PFSK-1 (cell line): ENCODE measurements at regions not wholly inside any gene's neighbourhood (a gene's known extent, or its start where the extent isn't known, plus 50 kb on each side); places are given as distances from the start of the nearest gene placed in this dataset.

Experiments used
- POLR2AphosphoS5 ChIP-seq: IDR thresholded peaks from 2 replicates; pipeline ENCODE4 v1.6.1; 2012; ENCODE audit warnings: low read depth, mild to moderate bottlenecking, control low read depth, low read length, moderate library complexity
- TAF1 ChIP-seq: IDR thresholded peaks from 2 replicates; pipeline ENCODE4 v1.6.1; 2012; ENCODE audit warnings: low read length, control low read depth, borderline replicate concordance; ENCODE audit not compliant: insufficient read depth

GRCh38 chr17:71764505-71764904 is 356.3 kb upstream of the SOX9 start:
- no peak for TF ChIP-seq POLR2AphosphoS5
- no peak for TF ChIP-seq TAF1
